ENCODE measurements at regions not wholly inside any gene's neighbourhood (a gene's known extent, or its start where the extent isn't known, plus 50 kb on each side); places are given as distances from the start of the nearest gene placed in this dataset.
"Not testable (repeated sequence)": the region's sequence is repeated elsewhere in the genome, so short reads cannot be mapped to it uniquely, and the experiment has no call there.

- DNase-seq, result not testable (repeated sequence)
Measured at GRCh38 chr10:95137990-95138625, 55.9 kb upstream of the ACSM6 start.

GRCh38 chr10:95134490-95134889, 59.5 kb upstream of the ACSM6 start:
- no peak for DNase-seq

DNA sequence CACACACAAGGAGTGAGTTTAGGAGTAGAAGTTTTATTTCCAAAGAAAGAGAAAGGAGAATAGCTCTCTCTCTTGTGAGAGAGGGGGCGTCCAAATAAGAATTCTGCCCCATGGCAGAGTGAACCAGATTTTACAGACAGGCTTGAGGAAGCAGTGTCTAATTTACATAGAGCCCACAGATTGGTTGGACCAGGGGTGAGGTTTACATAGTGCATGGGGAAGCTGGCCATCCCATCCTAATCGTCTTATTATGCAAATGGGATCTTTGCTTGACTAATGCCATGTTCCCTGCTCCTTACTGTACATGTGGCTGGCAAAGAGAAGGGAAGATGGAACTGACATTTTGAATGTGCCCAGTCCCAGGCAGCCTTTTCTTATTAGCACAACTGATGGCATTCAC, 60.0 kb upstream of the ACSM6 start:
- DNase-seq, result no peak

- peak; percentile 51 for DNase-seq
Measured at GRCh38 chr10:95133016-95133752, 60.9 kb upstream of the ACSM6 start.

GRCh38 chr10:95130429-95130828, 61.1 kb upstream of the CYP2C8 start:
- not testable (repeated sequence) for DNase-seq

DNA sequence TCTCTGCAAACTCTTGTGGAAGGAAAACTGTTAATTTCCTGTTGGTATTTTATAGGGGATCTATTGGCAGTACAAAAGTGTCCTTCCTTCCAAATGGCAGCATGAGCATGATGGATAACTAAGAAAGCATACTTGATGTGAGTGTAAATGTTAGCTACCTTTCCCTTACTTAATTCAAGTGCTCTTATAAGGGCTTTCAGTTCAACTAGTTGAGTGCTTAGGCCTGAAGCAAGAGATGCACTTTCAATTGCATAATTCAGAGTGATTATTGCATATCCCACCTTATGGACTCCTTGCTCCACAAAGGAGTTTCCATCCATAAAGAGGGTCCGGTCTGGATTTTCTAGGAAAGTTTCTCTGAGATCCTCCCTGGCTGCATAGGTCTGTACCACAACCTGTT, 56.3 kb upstream of the CYP2C8 start:
- DNase-seq, result no peak

GRCh38 chr10:95122736-95123135, 53.4 kb upstream of the CYP2C8 start:
- DNase-seq, result no peak

DNA sequence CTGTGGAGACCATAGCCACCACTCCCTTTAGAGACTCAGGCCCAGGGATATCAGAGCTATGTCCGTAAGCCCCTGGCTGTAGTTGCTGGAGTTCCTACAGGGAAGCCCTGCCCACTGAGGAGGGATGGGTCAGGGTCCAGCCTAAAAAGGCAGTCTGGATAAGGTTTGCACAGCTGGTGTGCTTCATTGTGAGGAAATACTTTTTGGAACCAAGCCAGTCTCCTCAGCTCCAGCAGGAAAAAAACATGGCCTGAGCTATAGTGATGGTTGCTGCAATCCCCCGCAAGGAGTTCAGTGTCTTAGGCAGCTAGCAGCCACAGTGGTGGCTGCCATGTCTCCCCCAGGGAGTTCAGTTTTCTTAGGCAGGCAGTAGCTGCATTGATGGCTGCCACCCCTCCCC, 52.6 kb upstream of the CYP2C8 start:
- DNase-seq, result no peak

Data from effector CD4-positive, alpha-beta T cell (primary cell).